Stimulated activated CD8-positive, alpha-beta memory T cell treated with anti-CD3 and anti-CD28 coated beads, Interleukin-12 subunit alpha, Interleukin-12 subunit beta, amount 100 ng/mL, for 4 hours (primary cell): ENCODE measurements at regions not wholly inside any gene's neighbourhood (a gene's known extent, or its start where the extent isn't known, plus 50 kb on each side); places are given as distances from the start of the nearest gene placed in this dataset.
A peak's percentile ranks its signal among the peaks of the same experiment; 100 is the strongest.
"Not testable (repeated sequence)": the region's sequence is repeated elsewhere in the genome, so short reads cannot be mapped to it uniquely, and the experiment has no call there.

Source experiments
- DNase-seq: peaks from one replicate; pipeline ENCODE4 v3.0.0-alpha.2; 2020; ENCODE audit warnings: low read depth

DNA sequence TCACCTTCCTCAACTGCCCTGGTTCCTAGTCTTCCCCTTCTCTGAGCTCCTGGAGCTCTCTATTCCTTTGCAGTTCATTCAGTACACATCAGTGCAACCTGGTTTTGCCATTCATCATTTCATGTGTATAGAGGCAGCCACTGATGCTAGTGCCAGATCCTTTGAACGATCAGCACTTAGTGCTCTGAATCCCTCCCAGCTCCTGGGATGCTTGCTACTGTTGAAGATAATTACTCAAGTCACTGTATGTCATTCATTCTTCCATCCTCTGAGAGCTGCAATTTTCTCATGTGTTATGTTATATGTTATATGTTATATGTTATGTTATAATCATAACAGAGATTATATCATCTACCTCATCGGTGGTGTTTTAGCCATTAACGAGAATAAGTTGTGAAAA lies 98.5 kb upstream of the UXS1 start:
- DNase-seq, result no peak

DNA sequence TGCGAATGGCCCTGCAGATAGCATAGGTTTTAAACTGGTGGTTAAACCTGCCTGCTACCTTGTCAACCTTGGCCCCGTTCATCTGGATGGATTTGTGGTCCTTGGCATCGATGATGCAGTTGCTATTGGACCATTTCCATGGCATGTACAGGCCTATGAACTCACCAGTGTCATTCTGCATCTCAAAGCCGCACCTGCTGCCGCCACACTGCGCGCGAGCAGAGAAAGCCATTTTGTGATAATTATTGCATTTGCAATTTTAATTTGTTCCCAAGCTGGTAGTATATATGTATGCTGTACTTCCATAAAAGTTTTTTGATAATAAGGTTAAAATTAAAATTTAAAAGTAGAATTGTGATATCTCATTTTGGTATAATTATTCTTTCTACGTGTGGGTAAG lies 94.8 kb upstream of the UXS1 start:
- DNase-seq, result no peak

DNA sequence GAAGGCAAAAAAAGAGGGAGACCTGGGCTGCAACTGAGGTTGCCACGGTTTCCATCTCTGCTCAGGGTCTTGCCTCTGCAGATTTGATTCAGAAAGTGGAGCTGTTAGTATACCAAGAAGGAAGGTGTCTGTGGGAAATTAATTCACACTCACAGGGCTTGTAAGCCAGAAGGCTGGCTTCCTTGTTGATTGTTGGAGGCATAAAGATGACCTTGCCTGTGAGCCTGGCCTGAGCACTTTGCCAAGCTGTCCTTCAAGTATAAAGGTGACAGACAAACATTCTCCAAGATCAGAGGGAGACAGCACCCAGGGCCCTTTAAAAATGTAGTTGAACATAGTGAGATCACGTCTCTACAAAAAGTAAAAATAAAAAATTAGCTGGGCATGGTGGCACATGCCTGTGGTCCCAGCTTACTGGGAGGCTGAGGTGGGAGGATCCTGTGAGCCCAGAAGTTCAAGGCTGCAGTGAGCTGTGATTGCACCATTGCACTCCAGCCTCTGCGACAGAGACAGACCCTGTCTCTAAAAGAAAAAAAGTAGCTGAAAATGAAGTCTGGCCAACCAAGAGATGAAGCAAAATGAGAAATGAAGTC lies 91.2 kb upstream of the UXS1 start:
- DNase-seq, result no peak

GRCh38 chr2:106284691-106285202 lies 90.6 kb upstream of the UXS1 start:
- DNase-seq, result no peak

DNA sequence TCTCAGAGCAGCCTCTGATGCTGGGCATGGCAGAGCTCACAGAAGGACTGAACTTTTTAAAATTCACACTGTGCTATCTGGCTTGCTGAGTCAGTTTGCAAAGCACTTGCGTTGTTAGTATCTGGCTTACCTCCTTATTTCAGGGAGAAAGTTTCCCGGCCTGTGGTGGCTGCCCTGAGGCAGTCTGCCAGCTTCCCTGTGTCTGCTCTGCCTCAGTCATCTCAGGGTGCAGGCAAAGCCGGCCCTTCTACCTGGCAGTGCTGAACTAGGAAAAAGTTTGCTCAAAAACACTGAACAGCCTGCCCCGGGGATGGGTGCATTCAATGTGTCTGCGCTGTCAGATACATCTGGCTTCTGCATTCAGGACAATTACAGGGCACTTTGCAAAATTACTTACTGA lies 90.2 kb upstream of the UXS1 start:
- DNase-seq, result no peak

- not testable (repeated sequence) for DNase-seq
Observed at GRCh38 chr2:106283228-106284152, 89.4 kb upstream of the UXS1 start.

GRCh38 chr2:106282462-106283170 lies 88.5 kb upstream of the UXS1 start:
- no peak for DNase-seq

DNA sequence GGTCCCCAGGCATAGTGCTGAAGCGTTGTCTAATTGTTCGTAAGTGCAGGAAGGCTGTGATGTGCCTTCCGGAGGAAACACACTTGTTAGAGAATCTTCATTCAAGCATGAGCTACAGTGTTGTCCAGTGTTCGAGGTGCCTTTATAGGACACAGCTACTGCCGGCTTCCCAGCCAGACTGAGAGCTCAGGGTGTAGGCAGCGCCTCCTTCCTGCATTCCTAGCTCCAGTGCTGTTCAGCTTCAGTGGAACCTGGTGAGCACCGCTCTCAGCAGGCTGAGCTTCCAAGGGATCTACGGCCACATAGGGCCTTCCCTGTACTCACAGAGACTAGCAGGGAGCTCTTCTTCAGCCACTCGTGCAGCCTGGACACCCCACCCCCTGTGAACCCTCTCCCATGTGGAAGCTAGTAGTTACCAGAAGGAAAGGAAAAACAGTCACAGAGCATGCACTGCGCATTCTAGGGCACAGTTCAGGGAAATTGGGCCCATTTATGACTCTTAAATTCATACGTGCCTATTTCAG lies 87.9 kb upstream of the UXS1 start:
- not testable (repeated sequence) for DNase-seq

GRCh38 chr2:106280722-106281446 lies 86.8 kb upstream of the UXS1 start:
- no peak for DNase-seq

DNA sequence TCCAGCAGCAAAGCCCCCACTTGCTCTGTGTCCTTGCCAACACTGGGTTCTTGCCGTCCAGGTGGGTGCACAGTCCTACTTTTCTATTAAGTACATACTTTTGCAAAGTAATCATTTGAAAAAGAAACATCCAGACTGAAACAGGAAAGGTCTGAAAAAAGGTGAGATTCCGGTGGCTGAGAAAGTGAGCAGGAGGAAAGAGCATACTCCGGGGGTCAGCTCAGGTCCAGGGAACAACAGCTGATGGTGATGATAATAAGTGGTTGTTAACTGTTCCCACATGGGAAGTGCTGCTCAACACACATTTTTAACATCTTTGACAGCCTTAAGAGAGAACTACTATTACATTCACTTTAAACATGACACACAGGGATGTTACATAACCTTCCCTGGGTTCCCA lies 86.1 kb upstream of the UXS1 start:
- no peak for DNase-seq

- DNase-seq, result no peak
Observed at GRCh38 chr2:106278112-106278876, 84.2 kb upstream of the UXS1 start.

- no peak for DNase-seq
Observed at GRCh38 chr2:106277426-106277825, 83.3 kb upstream of the UXS1 start.

DNA sequence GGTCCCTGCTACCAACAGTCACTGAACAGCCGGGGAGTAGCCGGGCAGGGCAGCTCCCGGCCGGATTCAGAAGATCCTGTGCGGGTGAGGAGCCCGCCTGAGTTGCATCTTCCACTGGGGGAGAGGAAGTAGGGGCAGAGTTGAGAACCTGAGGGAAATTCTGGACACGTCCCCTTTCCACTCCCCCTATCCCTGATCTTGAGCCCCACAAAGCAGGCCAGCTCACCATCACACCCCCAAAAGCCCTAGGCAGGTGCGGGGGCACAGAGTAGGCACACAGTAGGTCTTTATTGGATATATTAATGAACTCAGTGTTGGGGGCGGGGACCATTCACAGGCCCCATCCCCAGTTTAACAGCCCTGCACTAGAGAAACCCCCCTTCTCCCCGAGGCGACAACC lies 81.9 kb upstream of the UXS1 start:
- no peak for DNase-seq

- DNase-seq, result no peak
Observed at GRCh38 chr2:106274668-106275067, 80.6 kb upstream of the UXS1 start.

GRCh38 chr2:106272216-106272807 lies 78.2 kb upstream of the UXS1 start:
- DNase-seq, result no peak

GRCh38 chr2:106270471-106270891 lies 76.4 kb upstream of the UXS1 start:
- DNase-seq, result no peak

DNA sequence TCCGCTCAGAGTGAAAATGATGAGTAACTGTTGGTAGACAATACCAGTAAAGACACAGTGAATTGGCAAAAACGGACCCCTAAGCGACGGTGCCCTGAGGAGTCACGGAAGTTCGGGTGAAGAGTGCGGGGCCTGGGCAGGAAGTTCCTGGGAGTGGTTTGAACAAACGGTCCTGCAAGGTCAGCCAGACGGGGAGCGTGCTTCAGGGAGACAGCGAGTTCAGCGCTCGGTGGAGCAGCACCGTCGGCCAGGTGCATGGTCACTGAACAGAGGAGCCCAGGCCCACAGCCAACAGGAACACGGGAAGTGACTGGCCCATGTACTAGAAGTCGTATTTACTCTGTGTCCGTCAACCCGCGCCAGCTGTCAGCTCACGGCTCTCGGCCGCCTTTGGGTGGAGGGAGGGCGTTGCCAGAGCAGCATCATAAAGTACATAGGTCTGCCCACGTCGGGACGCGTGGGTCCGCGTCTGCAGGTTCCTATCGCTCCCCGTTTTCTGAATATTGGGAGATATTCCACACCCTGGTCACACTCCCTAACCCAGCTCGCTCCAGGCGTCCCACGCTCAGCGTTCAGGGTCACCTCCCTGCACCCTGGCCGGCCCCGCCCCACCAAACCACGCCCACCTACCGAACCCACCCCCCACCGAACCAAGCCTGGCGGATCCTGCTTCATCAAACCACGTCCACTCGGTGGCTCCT lies 75.6 kb upstream of the UXS1 start:
- peak; percentile 24 for DNase-seq

GRCh38 chr2:106267997-106268396 lies 73.9 kb upstream of the UXS1 start:
- DNase-seq, result no peak

DNA sequence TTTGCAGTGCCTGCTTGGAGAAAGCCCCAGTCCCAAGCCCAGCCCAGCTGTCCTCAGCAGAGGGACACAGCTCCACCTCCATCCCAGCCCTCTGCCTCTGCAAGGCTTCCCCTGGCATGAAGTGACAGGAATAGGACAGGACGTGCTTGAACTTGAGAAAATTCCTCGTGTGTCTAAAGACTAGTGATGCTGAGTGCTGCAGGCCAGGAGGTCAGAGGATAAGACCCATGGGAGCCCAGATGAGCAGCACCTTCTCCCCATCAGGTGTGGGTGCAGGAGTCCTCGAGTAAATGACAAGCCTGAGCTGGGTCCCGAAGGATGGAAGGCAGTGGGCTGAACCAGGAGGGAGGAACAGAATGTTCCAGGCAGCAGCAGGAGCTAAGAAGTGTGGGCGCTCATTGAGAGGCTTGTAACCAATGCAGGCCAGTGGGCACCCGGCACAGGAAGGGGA lies 67.8 kb upstream of the UXS1 start:
- DNase-seq, result no peak

GRCh38 chr2:106258859-106259258 lies 64.8 kb upstream of the UXS1 start:
- DNase-seq, result not testable (repeated sequence)
